ENCODE measurements at regions not wholly inside any gene's neighbourhood (a gene's known extent, or its start where the extent isn't known, plus 50 kb on each side); places are given as distances from the start of the nearest gene placed in this dataset.

GRCh38 chr9:34797367-34797766 lies 87.4 kb upstream of the CCL21 start:
- no peak for TF ChIP-seq POLR2AphosphoS5 (IDR thresholded peaks at IDR 0.05; ENCODE audit: low read depth, low read length)
- TF ChIP-seq POLR2A (IDR thresholded peaks at IDR 0.05; ENCODE audit: low read depth, low read length) = no peak
- no peak for TF ChIP-seq TAF1 (IDR thresholded peaks at IDR 0.05; ENCODE audit: borderline replicate concordance, low read depth, low read length)

Data from GM12892 (cell line).